ENCODE measurements at regions not wholly inside any gene's neighbourhood (a gene's known extent, or its start where the extent isn't known, plus 50 kb on each side); places are given as distances from the start of the nearest gene placed in this dataset.

DNA sequence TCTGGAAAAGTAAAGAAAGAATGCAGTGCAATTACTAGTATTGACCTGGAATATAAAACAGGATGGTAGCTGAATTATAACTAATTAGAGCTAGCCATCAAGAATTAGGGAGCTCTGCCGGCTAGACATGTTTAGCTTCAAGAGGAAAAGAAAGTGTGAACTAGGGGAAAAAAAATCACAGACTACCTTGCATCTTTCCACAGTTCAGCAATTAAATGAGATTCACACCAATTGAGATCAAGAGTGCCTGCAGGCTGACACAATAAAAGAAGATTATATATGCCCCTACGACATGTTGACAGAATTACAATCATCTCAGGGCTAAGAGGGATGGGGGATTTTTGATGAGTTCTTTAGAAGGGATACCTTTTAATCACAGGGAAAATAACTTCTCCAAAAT, 303.3 kb upstream of the CELF2 start:
- TF ChIP-seq, protein P1, sequence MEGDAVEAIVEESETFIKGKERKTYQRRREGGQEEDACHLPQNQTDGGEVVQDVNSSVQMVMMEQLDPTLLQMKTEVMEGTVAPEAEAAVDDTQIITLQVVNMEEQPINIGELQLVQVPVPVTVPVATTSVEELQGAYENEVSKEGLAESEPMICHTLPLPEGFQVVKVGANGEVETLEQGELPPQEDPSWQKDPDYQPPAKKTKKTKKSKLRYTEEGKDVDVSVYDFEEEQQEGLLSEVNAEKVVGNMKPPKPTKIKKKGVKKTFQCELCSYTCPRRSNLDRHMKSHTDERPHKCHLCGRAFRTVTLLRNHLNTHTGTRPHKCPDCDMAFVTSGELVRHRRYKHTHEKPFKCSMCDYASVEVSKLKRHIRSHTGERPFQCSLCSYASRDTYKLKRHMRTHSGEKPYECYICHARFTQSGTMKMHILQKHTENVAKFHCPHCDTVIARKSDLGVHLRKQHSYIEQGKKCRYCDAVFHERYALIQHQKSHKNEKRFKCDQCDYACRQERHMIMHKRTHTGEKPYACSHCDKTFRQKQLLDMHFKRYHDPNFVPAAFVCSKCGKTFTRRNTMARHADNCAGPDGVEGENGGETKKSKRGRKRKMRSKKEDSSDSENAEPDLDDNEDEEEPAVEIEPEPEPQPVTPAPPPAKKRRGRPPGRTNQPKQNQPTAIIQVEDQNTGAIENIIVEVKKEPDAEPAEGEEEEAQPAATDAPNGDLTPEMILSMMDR (IDR thresholded peaks at IDR 0.05; ENCODE audit: poor library complexity), result no peak
- no peak for TF ChIP-seq EZH2phosphoT487 (IDR thresholded peaks at IDR 0.05; ENCODE audit: low read depth, severe bottlenecking, unreplicated experiment)
